Activated CD4-positive, alpha-beta memory T cell treated with anti-CD3 and anti-CD28 coated beads, Interleukin-2, amount 10 ng/mL, durations not matched to agents 7 days and 5 days (primary cell): ENCODE measurements at regions not wholly inside any gene's neighbourhood (a gene's known extent, or its start where the extent isn't known, plus 50 kb on each side); places are given as distances from the start of the nearest gene placed in this dataset.

Source experiments
- CTCF ChIA-PET: fragments of 350-600 bp; sonication (Branson Sonifier 250); formaldehyde crosslinking; loops from one replicate; lab custom pipeline; 2021; ENCODE audit warnings: antibody characterized with exemption, inconsistent platforms; lab: Charles Lee
- POLR2A ChIA-PET: fragments of 350-600 bp; sonication (Branson Sonifier 250); formaldehyde crosslinking; loops from one replicate; lab custom pipeline; 2021; ENCODE audit warnings: antibody characterized with exemption; lab: Charles Lee
- DNase-seq: peaks from one replicate; pipeline ENCODE4 v3.0.0-alpha.2; 2020
- H3K27ac Mint-ChIP-seq: one replicate; pipeline ENCODE4 v1.8.0; 2021; ENCODE audit warnings: mild to moderate bottlenecking, mixed read lengths
- H3K27me3 Mint-ChIP-seq: one replicate; pipeline ENCODE4 v1.8.0; 2021; ENCODE audit warnings: mixed read lengths
- H3K36me3 Mint-ChIP-seq: one replicate; pipeline ENCODE4 v1.8.0; 2021; ENCODE audit warnings: low read depth, mixed read lengths
- H3K4me1 Mint-ChIP-seq: one replicate; pipeline ENCODE4 v1.8.0; 2021; ENCODE audit warnings: mixed read lengths
- H3K4me3 Mint-ChIP-seq: one replicate; pipeline ENCODE4 v1.8.0; 2021; ENCODE audit warnings: mild to moderate bottlenecking, mixed read lengths
- H3K9me3 Mint-ChIP-seq: one replicate; pipeline ENCODE4 v1.8.0; 2021; ENCODE audit warnings: mixed read lengths

- H3K36me3 Mint-ChIP-seq = no peaks in the 10 kb centered on the region
- no peak overlapping the region for H3K4me3 Mint-ChIP-seq
- H3K4me1 Mint-ChIP-seq = no peaks in the 10 kb centered on the region
- POLR2A ChIA-PET = no interaction called here
- peaks cover 2% of the 10 kb centered on the region for H3K9me3 Mint-ChIP-seq
- H3K27ac Mint-ChIP-seq = no peak overlapping the region
- CTCF ChIA-PET = no interaction called here
- no peak for DNase-seq
- no peaks in the 10 kb centered on the region for H3K27me3 Mint-ChIP-seq
Measured at GRCh38 chr9:80883426-80883825, 805.9 kb downstream of the TLE1 start.

GRCh38 chr9:80881940-80882339 is 807.4 kb downstream of the TLE1 start:
- POLR2A ChIA-PET = no interaction called here
- Mint-ChIP-seq H3K27ac (no peak overlapping the region), H3K4me1 (no peaks in the 10 kb centered on the region), H3K36me3 (no peaks in the 10 kb centered on the region), H3K4me3 (no peak overlapping the region), H3K9me3 (peaks cover 2% of the 10 kb centered on the region), H3K27me3 (no peaks in the 10 kb centered on the region)
- CTCF ChIA-PET = no interaction called here
- DNase-seq = no peak

- no peaks in the 10 kb centered on the region for H3K27me3 Mint-ChIP-seq
- no peak for DNase-seq
- ChIA-PET POLR2A (no interaction called here), CTCF (no interaction called here)
- no peak overlapping the region for H3K4me3 Mint-ChIP-seq
- H3K9me3 Mint-ChIP-seq = peaks cover 4% of the 10 kb centered on the region
- H3K27ac Mint-ChIP-seq = no peak overlapping the region
- H3K36me3 Mint-ChIP-seq = no peaks in the 10 kb centered on the region
- no peaks in the 10 kb centered on the region for H3K4me1 Mint-ChIP-seq
Measured at GRCh38 chr9:80881320-80881719, 808.0 kb downstream of the TLE1 start.

GRCh38 chr9:80878556-80878955 is 810.8 kb downstream of the TLE1 start:
- peaks cover 3% of the 10 kb centered on the region for H3K9me3 Mint-ChIP-seq
- H3K4me1 Mint-ChIP-seq = no peaks in the 10 kb centered on the region
- ChIA-PET CTCF (no interaction called here), POLR2A (no interaction called here)
- DNase-seq = no peak
- no peak overlapping the region for H3K4me3 Mint-ChIP-seq
- no peaks in the 10 kb centered on the region for H3K36me3 Mint-ChIP-seq
- no peaks in the 10 kb centered on the region for H3K27me3 Mint-ChIP-seq
- H3K27ac Mint-ChIP-seq = no peak overlapping the region

GRCh38 chr9:80875947-80876346 is 813.4 kb downstream of the TLE1 start:
- ChIA-PET CTCF (no interaction called here), POLR2A (no interaction called here)
- no peak overlapping the region for H3K4me3 Mint-ChIP-seq
- H3K27me3 Mint-ChIP-seq = no peaks in the 10 kb centered on the region
- no peak for DNase-seq
- peaks cover 2% of the 10 kb centered on the region for H3K9me3 Mint-ChIP-seq
- no peaks in the 10 kb centered on the region for H3K4me1 Mint-ChIP-seq
- no peak overlapping the region for H3K27ac Mint-ChIP-seq
- no peaks in the 10 kb centered on the region for H3K36me3 Mint-ChIP-seq

- POLR2A ChIA-PET = no interaction called here
- H3K4me1 Mint-ChIP-seq = no peaks in the 10 kb centered on the region
- peaks cover 2% of the 10 kb centered on the region for H3K9me3 Mint-ChIP-seq
- no peak overlapping the region for H3K4me3 Mint-ChIP-seq
- no peak for DNase-seq
- H3K27ac Mint-ChIP-seq = no peak overlapping the region
- H3K36me3 Mint-ChIP-seq = no peaks in the 10 kb centered on the region
- CTCF ChIA-PET = no interaction called here
- H3K27me3 Mint-ChIP-seq = no peaks in the 10 kb centered on the region
Measured at GRCh38 chr9:80874276-80874675, 815.1 kb downstream of the TLE1 start.

GRCh38 chr9:80873861-80874260 is 815.5 kb downstream of the TLE1 start:
- Mint-ChIP-seq H3K27me3 (no peaks in the 10 kb centered on the region), H3K27ac (no peak overlapping the region), H3K4me3 (no peak overlapping the region), H3K4me1 (no peaks in the 10 kb centered on the region), H3K36me3 (no peaks in the 10 kb centered on the region), H3K9me3 (peaks cover 2% of the 10 kb centered on the region)
- POLR2A ChIA-PET = no interaction called here
- DNase-seq = no peak
- CTCF ChIA-PET = no interaction called here

GRCh38 chr9:80871596-80871995 is 817.8 kb downstream of the TLE1 start:
- Mint-ChIP-seq H3K27ac (no peak overlapping the region), H3K27me3 (no peaks in the 10 kb centered on the region), H3K4me1 (no peaks in the 10 kb centered on the region), H3K4me3 (no peak overlapping the region), H3K9me3 (peaks cover 6% of the 10 kb centered on the region), H3K36me3 (no peaks in the 10 kb centered on the region)
- no peak for DNase-seq
- CTCF ChIA-PET = no interaction called here
- POLR2A ChIA-PET = no interaction called here

GRCh38 chr9:80867731-80868130 is 821.6 kb downstream of the TLE1 start:
- Mint-ChIP-seq H3K36me3 (no peaks in the 10 kb centered on the region), H3K27ac (no peak overlapping the region), H3K27me3 (no peaks in the 10 kb centered on the region), H3K4me3 (no peak overlapping the region), H3K9me3 (peaks cover 7% of the 10 kb centered on the region), H3K4me1 (no peaks in the 10 kb centered on the region)
- CTCF ChIA-PET = no interaction called here
- DNase-seq = no peak
- POLR2A ChIA-PET = no interaction called here

- H3K27me3 Mint-ChIP-seq = no peaks in the 10 kb centered on the region
- no peak overlapping the region for H3K27ac Mint-ChIP-seq
- DNase-seq = no peak
- H3K4me1 Mint-ChIP-seq = no peaks in the 10 kb centered on the region
- POLR2A ChIA-PET = no interaction called here
- CTCF ChIA-PET = no interaction called here
- no peaks in the 10 kb centered on the region for H3K36me3 Mint-ChIP-seq
- H3K4me3 Mint-ChIP-seq = no peak overlapping the region
- peaks cover 7% of the 10 kb centered on the region for H3K9me3 Mint-ChIP-seq
Measured at GRCh38 chr9:80866576-80867227, 822.6 kb downstream of the TLE1 start.

GRCh38 chr9:80866121-80866520 is 823.2 kb downstream of the TLE1 start:
- Mint-ChIP-seq H3K27me3 (no peaks in the 10 kb centered on the region), H3K4me1 (no peaks in the 10 kb centered on the region), H3K36me3 (no peaks in the 10 kb centered on the region), H3K4me3 (no peak overlapping the region), H3K27ac (no peak overlapping the region), H3K9me3 (peaks cover 7% of the 10 kb centered on the region)
- ChIA-PET POLR2A (no interaction called here), CTCF (no interaction called here)
- no peak for DNase-seq

GRCh38 chr9:80843028-80843427 is 846.3 kb downstream of the TLE1 start:
- no peak for DNase-seq
- ChIA-PET POLR2A (no interaction called here), CTCF (no interaction called here)
- Mint-ChIP-seq H3K36me3 (no peaks in the 10 kb centered on the region), H3K4me3 (no peak overlapping the region), H3K27ac (no peak overlapping the region), H3K9me3 (peaks cover 16% of the 10 kb centered on the region), H3K4me1 (no peaks in the 10 kb centered on the region), H3K27me3 (no peaks in the 10 kb centered on the region)

GRCh38 chr9:80842389-80842788 is 847.0 kb downstream of the TLE1 start:
- H3K4me1 Mint-ChIP-seq = no peaks in the 10 kb centered on the region
- ChIA-PET POLR2A (no interaction called here), CTCF (no interaction called here)
- peaks cover 17% of the 10 kb centered on the region for H3K9me3 Mint-ChIP-seq
- H3K4me3 Mint-ChIP-seq = no peak overlapping the region
- H3K27ac Mint-ChIP-seq = no peak overlapping the region
- no peak for DNase-seq
- H3K36me3 Mint-ChIP-seq = no peaks in the 10 kb centered on the region
- H3K27me3 Mint-ChIP-seq = no peaks in the 10 kb centered on the region

GRCh38 chr9:80841888-80842287 is 847.5 kb downstream of the TLE1 start:
- no peaks in the 10 kb centered on the region for H3K36me3 Mint-ChIP-seq
- ChIA-PET POLR2A (no interaction called here), CTCF (no interaction called here)
- H3K4me3 Mint-ChIP-seq = no peak overlapping the region
- no peaks in the 10 kb centered on the region for H3K4me1 Mint-ChIP-seq
- H3K27me3 Mint-ChIP-seq = no peaks in the 10 kb centered on the region
- H3K27ac Mint-ChIP-seq = no peak overlapping the region
- no peak for DNase-seq
- peaks cover 17% of the 10 kb centered on the region for H3K9me3 Mint-ChIP-seq
